NCI-H1105 (cell line): ENCODE measurements at regions not wholly inside any gene's neighbourhood (a gene's known extent, or its start where the extent isn't known, plus 50 kb on each side); places are given as distances from the start of the nearest gene placed in this dataset.
"Not testable (repeated sequence)": the region's sequence is repeated elsewhere in the genome, so short reads cannot be mapped to it uniquely, and the experiment has no call there.

Experiments
- DNase-seq: peaks from one replicate; lab custom pipeline; 2025; lab: John Stamatoyannopoulos, UW

GRCh38 chr4:83213640-83214039, 71.0 kb downstream of the COQ2 start:
- no peak for DNase-seq

DNA sequence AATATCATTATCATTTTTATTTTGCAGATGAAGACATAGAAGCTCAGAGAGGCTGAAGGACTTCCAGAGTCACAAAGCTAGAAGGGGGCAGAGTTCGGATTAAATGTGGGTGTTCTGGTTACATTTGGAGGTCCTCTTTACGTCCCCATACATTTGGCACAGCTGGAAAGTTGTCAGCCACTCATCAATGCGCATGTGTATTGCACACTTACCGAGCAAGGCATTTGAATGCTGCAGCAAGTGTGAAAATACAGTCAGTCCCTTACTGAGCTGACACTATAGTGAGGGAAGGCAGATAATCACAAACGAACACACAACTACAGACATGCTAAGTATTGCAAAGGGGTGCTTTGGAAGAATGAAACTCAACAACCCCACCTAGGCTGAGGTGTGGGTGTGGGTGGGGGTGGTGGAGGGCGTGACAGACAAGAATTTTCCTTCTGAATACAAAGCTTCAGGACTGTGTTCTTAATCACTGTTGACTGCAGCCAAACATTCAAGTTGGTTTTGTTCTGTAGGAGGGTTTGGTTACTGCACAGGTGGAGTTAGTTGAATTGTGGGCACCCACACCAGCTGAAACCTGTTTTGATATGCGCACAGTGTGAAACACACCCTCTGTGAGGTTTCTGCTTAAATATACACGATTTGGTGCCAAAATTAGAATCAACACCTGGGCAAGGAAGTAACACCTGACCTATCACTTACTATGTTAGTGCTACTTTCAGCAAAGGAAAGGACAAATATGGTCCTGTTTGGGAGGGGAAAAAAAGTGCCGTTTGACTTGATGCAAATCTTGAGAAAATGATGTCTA, 72.4 kb downstream of the COQ2 start:
- no peak for DNase-seq

GRCh38 chr4:83209419-83209818, 75.2 kb downstream of the COQ2 start:
- no peak for DNase-seq

- no peak for DNase-seq
These were observed 75.9 kb downstream of the COQ2 start for GRCh38 chr4:83208371-83209365.

DNA sequence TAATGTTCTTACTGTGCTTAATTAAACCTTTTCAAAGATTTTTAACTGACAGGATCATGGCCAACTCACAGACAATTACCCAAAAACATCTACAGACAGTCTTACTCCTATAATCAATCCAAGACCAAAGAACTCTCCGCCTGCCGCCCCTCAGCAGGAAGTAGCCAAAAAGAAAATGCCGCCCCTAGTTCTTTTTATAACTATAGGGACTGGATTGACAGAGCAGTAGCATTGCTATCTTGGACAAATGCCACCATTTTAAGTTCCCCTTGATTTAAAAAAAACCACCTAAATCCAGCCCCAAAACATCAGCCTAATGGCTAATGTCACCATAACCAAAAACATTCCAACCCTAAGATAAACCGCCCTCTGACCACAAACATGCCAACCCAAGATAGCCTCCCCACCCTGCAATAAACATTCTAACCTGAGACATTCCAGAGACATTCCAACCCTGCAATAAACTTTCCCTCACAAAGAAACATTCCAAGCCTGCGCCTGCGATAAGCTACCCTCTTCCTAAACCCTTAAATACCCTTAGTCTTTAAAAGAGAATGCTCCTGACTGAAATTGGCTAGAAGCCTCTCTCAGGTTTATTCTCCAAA, 77.0 kb downstream of the COQ2 start:
- no peak for DNase-seq

GRCh38 chr4:83205760-83206159, 78.8 kb downstream of the COQ2 start:
- DNase-seq = no peak

DNA sequence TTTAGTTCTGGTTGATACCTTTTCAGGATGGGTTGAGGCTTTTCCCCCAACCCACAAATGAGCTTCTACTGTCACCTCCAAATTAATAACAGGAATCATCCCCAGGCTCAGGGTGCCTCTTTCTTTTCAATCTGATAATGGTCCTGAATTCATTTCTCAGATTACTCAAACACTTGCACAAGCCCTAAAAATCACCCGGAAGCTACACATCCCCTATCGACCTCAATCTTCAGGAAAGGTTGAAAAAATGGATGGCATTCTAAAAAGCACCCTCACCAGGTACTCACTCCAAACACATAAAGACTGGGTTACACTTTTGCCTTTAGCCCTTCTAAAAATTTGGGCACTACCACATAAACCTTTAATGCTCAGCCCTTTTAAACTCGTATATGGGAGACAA, 79.9 kb downstream of the COQ2 start:
- no peak for DNase-seq

- DNase-seq = no peak
These were observed 82.8 kb downstream of the COQ2 start for GRCh38 chr4:83201761-83202160.

- DNase-seq = no peak
These were observed 83.2 kb upstream of the PLAC8 start for GRCh38 chr4:83197555-83198235.

- no peak for DNase-seq
These were observed 82.4 kb upstream of the PLAC8 start for GRCh38 chr4:83196921-83197320.

GRCh38 chr4:83195269-83195668, 80.7 kb upstream of the PLAC8 start:
- no peak for DNase-seq

- DNase-seq = not testable (repeated sequence)
These were observed 80.1 kb upstream of the PLAC8 start for GRCh38 chr4:83194588-83194987.

GRCh38 chr4:83192634-83193033, 78.1 kb upstream of the PLAC8 start:
- no peak for DNase-seq

DNA sequence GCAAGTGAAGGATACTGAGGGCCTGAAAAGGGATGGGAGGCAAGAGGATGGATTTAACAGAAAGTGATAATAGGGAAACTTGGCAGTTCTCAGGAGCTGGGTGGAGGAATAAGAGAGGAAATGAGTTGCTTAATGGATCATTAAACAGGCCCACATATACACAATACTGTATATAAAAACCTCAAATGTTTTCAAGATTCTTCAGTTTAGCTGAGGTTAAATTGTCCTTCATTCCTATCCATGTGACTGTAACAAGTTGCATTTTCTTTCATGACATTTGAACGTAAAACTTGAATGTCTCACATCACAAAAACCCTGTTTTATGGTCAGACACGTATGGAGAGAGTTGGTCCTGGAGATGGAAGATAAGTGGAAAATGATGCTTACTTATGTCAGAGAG, 76.5 kb upstream of the PLAC8 start:
- no peak for DNase-seq

GRCh38 chr4:83189631-83190136, 75.2 kb upstream of the PLAC8 start:
- no peak for DNase-seq

DNA sequence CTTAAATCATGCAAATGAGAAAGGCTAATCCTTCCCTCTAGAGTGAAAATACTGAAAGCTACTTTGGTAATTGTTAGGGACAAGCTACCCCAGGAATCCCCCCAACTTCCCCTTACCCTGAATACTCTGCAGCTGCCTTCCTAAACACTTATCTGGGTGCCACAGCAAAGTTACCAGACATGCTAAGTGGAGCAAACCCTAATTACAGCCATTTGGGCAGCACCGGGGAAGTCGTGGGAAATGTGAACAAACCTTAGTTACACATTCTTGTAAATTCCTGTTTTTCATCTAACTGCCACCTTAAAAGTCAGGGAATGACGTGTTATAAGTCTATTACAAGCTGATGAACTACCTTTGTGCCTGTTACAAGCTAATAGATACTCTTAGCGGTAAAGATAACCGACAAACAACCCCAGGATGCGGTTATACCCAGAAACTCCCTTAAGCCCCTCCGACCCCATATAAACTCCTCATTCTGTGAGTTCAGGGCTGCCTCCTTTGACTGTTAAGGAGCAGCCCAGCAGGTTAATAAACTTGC, 66.0 kb upstream of the PLAC8 start:
- no peak for DNase-seq

DNA sequence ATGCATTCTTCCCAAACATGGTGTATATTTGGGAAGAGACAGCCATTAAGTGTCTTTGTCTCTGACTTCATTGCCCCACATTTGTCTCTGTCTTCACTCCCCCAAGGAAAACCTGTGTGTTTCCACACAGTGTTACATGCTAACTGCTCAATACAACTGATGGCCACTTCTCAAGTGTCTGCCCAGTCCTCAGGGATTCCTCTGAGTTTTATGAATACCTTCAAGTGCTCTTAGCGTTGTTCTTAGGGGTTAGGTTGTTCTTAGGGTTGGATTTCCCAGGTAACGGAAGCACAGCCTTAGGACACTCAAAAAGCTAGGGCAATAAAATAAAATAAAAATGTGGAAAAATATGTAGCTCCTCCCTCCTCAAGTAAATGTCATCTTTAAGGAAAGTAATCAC, 64.7 kb upstream of the PLAC8 start:
- DNase-seq = no peak

DNA sequence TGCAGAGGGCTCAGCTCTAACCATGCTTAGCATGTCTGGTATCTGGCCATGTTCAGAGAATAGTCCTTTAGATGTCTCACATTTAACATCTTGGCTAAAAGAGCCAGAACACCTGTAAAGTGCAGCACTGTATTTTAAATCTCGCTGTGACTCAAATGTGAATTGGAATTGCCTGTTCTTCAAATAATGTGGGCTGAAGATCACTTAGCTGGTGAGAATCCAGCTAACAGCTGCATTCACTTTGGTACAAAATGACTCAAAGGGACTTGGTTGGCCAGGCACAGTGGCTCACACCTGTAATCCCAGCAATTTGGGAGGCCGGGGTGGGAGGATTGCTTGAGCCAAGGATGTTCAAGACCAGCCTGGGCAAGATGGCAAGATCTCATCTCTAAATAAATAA, 63.5 kb upstream of the PLAC8 start:
- no peak for DNase-seq

- DNase-seq = no peak
These were observed 62.7 kb upstream of the PLAC8 start for GRCh38 chr4:83177182-83177581.

DNA sequence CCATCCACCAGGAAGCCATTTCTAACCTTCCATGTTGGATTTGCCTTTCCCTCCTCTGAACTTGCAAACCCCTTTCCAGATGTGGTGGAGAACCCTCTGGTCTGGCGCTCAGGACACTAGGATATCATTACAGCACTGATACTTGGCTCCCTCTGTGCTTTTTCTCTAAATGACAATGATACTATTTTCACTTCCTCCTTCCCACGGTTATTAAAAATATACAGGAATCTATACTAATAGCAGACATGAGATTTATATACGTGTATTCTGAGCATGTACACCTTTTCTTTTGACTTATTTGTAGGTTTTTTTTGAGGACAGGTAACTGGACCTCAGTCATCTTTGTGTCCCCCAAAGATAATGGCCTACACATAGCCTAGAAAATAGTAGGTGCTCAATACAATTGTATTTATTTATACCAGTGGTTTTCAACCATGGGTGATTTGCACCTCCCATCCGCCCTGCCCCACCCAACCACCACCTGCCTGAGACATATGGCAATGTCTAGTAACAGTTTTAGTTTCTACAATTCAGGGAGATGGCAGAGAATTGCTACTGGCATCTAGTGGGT, 60.4 kb upstream of the PLAC8 start:
- DNase-seq = no peak

GRCh38 chr4:83172371-83172770, 57.8 kb upstream of the PLAC8 start:
- DNase-seq = no peak
